Right lung (tissue), 2 donors: ENCODE measurements at regions not wholly inside any gene's neighbourhood (a gene's known extent, or its start where the extent isn't known, plus 50 kb on each side); places are given as distances from the start of the nearest gene placed in this dataset.

Source experiments
- DNase-seq, 2 donors: peaks; one replicate each; pipeline ENCODE4 v3.0.0-alpha.2; 2013

GRCh38 chr10:123454987-123455386, 211.2 kb upstream of the GPR26 start:
- no peak for DNase-seq

GRCh38 chr10:123455861-123456260, 210.3 kb upstream of the GPR26 start:
- no peak for DNase-seq

- DNase-seq, result no peak
Measured at GRCh38 chr10:123458933-123459332, 207.2 kb upstream of the GPR26 start.

- DNase-seq, result no peak
Measured at GRCh38 chr10:123459371-123460091, 206.6 kb upstream of the GPR26 start.

GRCh38 chr10:123462246-123462645, 203.9 kb upstream of the GPR26 start:
- DNase-seq, result no peak

GRCh38 chr10:123462756-123463155, 203.4 kb upstream of the GPR26 start:
- DNase-seq, result no peak

GRCh38 chr10:123463181-123463580, 203.0 kb upstream of the GPR26 start:
- no peak for DNase-seq

GRCh38 chr10:123463698-123464097, 202.5 kb upstream of the GPR26 start:
- no peak for DNase-seq

- DNase-seq, result no peak
Measured at GRCh38 chr10:123464430-123465323, 201.5 kb upstream of the GPR26 start.

GRCh38 chr10:123470336-123470921, 195.7 kb upstream of the GPR26 start:
- DNase-seq, result no peak

GRCh38 chr10:123471811-123472210, 194.3 kb upstream of the GPR26 start:
- DNase-seq, result no peak

GRCh38 chr10:123472606-123473005, 193.5 kb upstream of the GPR26 start:
- DNase-seq, result no peak

- no peak for DNase-seq
Measured at GRCh38 chr10:123474700-123475099, 191.5 kb upstream of the GPR26 start.

- no peak for DNase-seq
Measured at GRCh38 chr10:123475466-123475865, 190.7 kb upstream of the GPR26 start.

GRCh38 chr10:123478116-123478515, 188.0 kb upstream of the GPR26 start:
- DNase-seq, result no peak

GRCh38 chr10:123479640-123480039, 186.5 kb upstream of the GPR26 start:
- no peak for DNase-seq

- no peak for DNase-seq
Measured at GRCh38 chr10:123480344-123480743, 185.8 kb upstream of the GPR26 start.

- no peak for DNase-seq
Measured at GRCh38 chr10:123480845-123481244, 185.3 kb upstream of the GPR26 start.

GRCh38 chr10:123484722-123485121, 181.4 kb upstream of the GPR26 start:
- DNase-seq, result no peak

GRCh38 chr10:123485341-123485960, 180.7 kb upstream of the GPR26 start:
- DNase-seq, result no peak

GRCh38 chr10:123488436-123488835, 177.7 kb upstream of the GPR26 start:
- DNase-seq, result no peak

GRCh38 chr10:123491364-123491763, 174.8 kb upstream of the GPR26 start:
- DNase-seq, result no peak
